ENCODE measurements at regions not wholly inside any gene's neighbourhood (a gene's known extent, or its start where the extent isn't known, plus 50 kb on each side); places are given as distances from the start of the nearest gene placed in this dataset.

DNA sequence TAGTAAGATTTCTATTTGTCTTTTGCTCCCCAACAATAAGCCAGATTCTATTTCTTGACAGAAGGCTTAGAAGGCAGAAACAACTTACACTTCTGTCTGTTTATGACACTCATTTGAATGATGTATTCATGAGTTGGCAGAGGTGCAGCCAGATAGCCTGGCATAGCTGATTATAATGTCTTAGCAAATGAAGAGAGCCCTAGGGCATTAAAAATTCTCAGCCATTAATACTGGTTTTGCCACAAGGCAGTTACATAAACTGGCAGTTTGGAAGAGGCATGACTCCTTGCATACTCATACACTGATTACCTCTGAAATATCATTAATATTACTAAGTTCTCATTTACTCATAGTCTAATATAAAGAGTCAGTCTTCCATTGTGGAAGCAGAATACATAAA lies 728.5 kb upstream of the NDST4 start:
- Histone ChIP-seq H3K9me3 (peaks cover 0 to 31% (median 18%) of the 10 kb centered on the region in 8 donors), H3K4me3 (no peak overlapping the region), H3K36me3 (no peaks in the 10 kb centered on the region), H3K27me3 (replicated peaks in 1 of 7) (no peaks in the 10 kb centered on the region), H3K4me1 (no peaks in the 10 kb centered on the region), H3K27ac (no peak overlapping the region)
- no peak for DNase-seq
- TF ChIP-seq POLR2A (IDR thresholded peaks at IDR 0.05) (no peak), POLR2AphosphoS5 (IDR thresholded peaks at IDR 0.05) (no peak)
- TF ChIP-seq, protein P1, sequence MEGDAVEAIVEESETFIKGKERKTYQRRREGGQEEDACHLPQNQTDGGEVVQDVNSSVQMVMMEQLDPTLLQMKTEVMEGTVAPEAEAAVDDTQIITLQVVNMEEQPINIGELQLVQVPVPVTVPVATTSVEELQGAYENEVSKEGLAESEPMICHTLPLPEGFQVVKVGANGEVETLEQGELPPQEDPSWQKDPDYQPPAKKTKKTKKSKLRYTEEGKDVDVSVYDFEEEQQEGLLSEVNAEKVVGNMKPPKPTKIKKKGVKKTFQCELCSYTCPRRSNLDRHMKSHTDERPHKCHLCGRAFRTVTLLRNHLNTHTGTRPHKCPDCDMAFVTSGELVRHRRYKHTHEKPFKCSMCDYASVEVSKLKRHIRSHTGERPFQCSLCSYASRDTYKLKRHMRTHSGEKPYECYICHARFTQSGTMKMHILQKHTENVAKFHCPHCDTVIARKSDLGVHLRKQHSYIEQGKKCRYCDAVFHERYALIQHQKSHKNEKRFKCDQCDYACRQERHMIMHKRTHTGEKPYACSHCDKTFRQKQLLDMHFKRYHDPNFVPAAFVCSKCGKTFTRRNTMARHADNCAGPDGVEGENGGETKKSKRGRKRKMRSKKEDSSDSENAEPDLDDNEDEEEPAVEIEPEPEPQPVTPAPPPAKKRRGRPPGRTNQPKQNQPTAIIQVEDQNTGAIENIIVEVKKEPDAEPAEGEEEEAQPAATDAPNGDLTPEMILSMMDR (IDR thresholded peaks at IDR 0.05 in 8 of 11, conservative IDR thresholded peaks at IDR 0.05 in 3 of 11) = no peak
- intact Hi-C loops (cut with DNase I; ENCODE audit: low total_unique reads) = no loop called here

DNA sequence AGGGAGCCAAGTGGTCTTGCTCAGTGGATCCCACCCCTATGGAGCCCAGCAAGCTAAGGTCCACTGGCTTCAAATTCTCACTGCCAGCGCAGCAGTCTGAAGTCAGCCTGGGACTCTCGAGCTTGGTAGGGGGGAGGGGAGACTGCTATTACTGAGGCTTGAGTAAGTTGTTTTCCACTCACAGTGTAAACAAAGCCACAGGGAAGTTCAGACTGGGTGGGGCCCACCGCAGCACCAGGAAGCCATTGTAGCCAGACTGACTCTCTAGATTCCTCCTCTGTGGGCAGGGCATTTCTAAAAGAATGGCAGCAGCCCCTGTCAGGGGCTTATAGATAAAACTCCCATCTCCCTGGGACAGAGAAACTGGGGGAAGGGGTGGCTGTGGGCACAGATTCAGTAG lies 721.0 kb upstream of the NDST4 start:
- intact Hi-C loops (cut with DNase I; ENCODE audit: low total_unique reads) = no loop called here
- Histone ChIP-seq H3K27ac (no peak overlapping the region), H3K4me1 (no peaks in the 10 kb centered on the region), H3K36me3 (no peaks in the 10 kb centered on the region), H3K4me3 (no peak overlapping the region), H3K27me3 (replicated peaks in 1 of 7) (no peaks in the 10 kb centered on the region), H3K9me3 (peaks cover 3 to 50% (median 26%) of the 10 kb centered on the region in 8 donors)
- TF ChIP-seq, protein P1 (IDR thresholded peaks at IDR 0.05 in 8 of 11, conservative IDR thresholded peaks at IDR 0.05 in 3 of 11) = no peak
- TF ChIP-seq POLR2AphosphoS5 (IDR thresholded peaks at IDR 0.05) (no peak), POLR2A (IDR thresholded peaks at IDR 0.05) (no peak)
- no peak for DNase-seq
- WGBS, 5 donors = 22 to 84% (median 71%) methylated on average over 1 to 3 of the region's 3 CpGs

DNA sequence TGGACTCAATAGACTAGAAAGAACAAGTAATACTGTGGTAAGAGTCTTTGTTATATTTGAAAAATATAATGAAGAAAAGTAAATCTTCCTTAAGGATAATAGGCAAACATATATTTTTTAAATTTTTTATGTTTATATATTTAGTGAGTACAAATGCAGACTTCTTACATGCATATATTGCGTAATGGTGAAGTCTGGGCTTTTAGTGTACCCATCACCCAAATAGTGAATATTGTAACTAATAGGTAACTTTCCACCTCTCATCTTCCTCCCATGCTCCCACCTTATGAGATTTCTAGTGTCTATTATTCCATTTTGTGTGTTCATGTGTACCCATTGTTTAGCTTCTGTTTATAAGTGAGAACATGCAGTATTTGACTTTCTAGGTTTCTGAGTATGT lies 711.2 kb upstream of the NDST4 start:
- WGBS, 5 donors = 88 to 100% (median 95%) methylated on average over 1 of the region's 1 CpG
- H3K4me1 ChIP-seq = no peaks in the 10 kb centered on the region
- no peaks in the 10 kb centered on the region for H3K27me3 ChIP-seq (replicated peaks in 1 of 7)
- DNase-seq = no peak
- H3K4me3 ChIP-seq = no peak overlapping the region
- H3K9me3 ChIP-seq = peaks cover 0 to 13% (median 0%) of the 10 kb centered on the region in 8 donors
- no peak overlapping the region for H3K27ac ChIP-seq
- intact Hi-C loops (cut with DNase I; ENCODE audit: low total_unique reads) = no loop called here
- no peak for TF ChIP-seq POLR2AphosphoS5 (IDR thresholded peaks at IDR 0.05)
- TF ChIP-seq, protein P1 (IDR thresholded peaks at IDR 0.05 in 8 of 11, conservative IDR thresholded peaks at IDR 0.05 in 3 of 11) = no peak
- no peak for TF ChIP-seq POLR2A (IDR thresholded peaks at IDR 0.05)
- H3K36me3 ChIP-seq = no peaks in the 10 kb centered on the region

DNA sequence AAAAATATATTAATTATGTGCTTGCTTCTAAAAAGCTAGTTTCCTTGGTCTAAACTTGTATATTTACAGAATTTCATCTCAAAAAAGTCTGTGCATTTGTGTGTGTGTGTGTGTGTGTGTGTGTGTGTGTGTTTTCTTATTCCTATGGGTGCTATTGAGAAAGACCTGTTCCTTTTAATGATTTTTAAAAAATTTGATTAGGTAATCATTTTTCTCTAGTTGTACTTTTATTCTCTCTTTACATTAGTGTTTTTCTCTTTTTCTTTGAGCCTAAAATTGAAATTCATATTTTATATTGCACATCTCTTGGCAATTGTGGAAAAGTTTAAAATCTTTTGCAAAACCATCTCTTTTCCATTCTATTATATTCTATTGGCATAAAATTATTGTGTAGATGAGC lies 690.4 kb upstream of the NDST4 start:
- Histone ChIP-seq H3K27ac (no peak overlapping the region), H3K4me1 (no peaks in the 10 kb centered on the region), H3K9me3 (peaks cover 0 to 13% (median 3%) of the 10 kb centered on the region in 8 donors), H3K27me3 (replicated peaks in 1 of 7) (no peaks in the 10 kb centered on the region), H3K36me3 (no peaks in the 10 kb centered on the region), H3K4me3 (no peak overlapping the region)
- DNase-seq = no peak
- TF ChIP-seq, protein P1 (IDR thresholded peaks at IDR 0.05 in 8 of 11, conservative IDR thresholded peaks at IDR 0.05 in 3 of 11) = no peak
- no peak for TF ChIP-seq POLR2A (IDR thresholded peaks at IDR 0.05)
- no peak for TF ChIP-seq POLR2AphosphoS5 (IDR thresholded peaks at IDR 0.05)
- intact Hi-C loops (cut with DNase I; ENCODE audit: low total_unique reads) = no loop called here
